Mucosa of rectum (tissue), 2 donors: ENCODE measurements at regions not wholly inside any gene's neighbourhood (a gene's known extent, or its start where the extent isn't known, plus 50 kb on each side); places are given as distances from the start of the nearest gene placed in this dataset.

Experiments
- H3K27ac ChIP-seq, 2 donors: one replicate each; pipeline ENCODE4 v1.7.0; 2013; ENCODE audit warnings: inconsistent platforms in 2 of 2, low read depth in 2 of 2, low read length in 2 of 2
- H3K27me3 ChIP-seq, 2 donors: one replicate each; pipeline ENCODE4 v1.7.0; 2013; ENCODE audit warnings: low read length in 2 of 2; ENCODE audit not compliant: control insufficient read depth in 2 of 2, insufficient read depth in 2 of 2
- H3K36me3 ChIP-seq, 2 donors: one replicate each; pipeline ENCODE4 v1.7.0; 2013; ENCODE audit warnings: low read length in 2 of 2; ENCODE audit not compliant: control insufficient read depth in 2 of 2, insufficient read depth in 2 of 2
- H3K4me1 ChIP-seq, 2 donors: one replicate each; pipeline ENCODE4 v1.7.0; 2013; ENCODE audit warnings: low read length in 2 of 2, mild to moderate bottlenecking in 1 of 2; ENCODE audit not compliant: control insufficient read depth in 2 of 2, insufficient read depth in 2 of 2
- H3K4me3 ChIP-seq, 2 donors: one replicate each; pipeline ENCODE4 v1.7.0; 2013; ENCODE audit warnings: low read length in 2 of 2
- H3K9ac ChIP-seq, 2 donors: one replicate each; pipeline ENCODE4 v1.7.0; 2013; ENCODE audit warnings: low read length in 2 of 2, low read depth in 1 of 2, mild to moderate bottlenecking in 1 of 2
- H3K9me3 ChIP-seq, 2 donors: one replicate each; pipeline ENCODE4 v1.7.0; 2013; ENCODE audit warnings: low read length in 2 of 2; ENCODE audit not compliant: control insufficient read depth in 2 of 2
- donor health status: healthy.
- donor health status: Normal muscosa, but diverticular disease.

- no peak overlapping the region for H3K4me3 ChIP-seq
- no peak overlapping the region for H3K27ac ChIP-seq
- H3K9ac ChIP-seq: no peak overlapping the region
- H3K27me3 ChIP-seq: no peaks in the 10 kb centered on the region
- no peaks in the 10 kb centered on the region for H3K36me3 ChIP-seq
- peaks cover 4 to 15% of the 10 kb centered on the region in 2 donors for H3K4me1 ChIP-seq
- no peaks in the 10 kb centered on the region for H3K9me3 ChIP-seq
Observed at GRCh38 chr1:232290570-232290969, 339.4 kb downstream of the SIPA1L2 start.

- Histone ChIP-seq H3K27me3 (no peaks in the 10 kb centered on the region), H3K27ac (no peak overlapping the region), H3K4me1 (peaks cover 4 to 15% of the 10 kb centered on the region in 2 donors)
Observed at GRCh38 chr1:232287676-232288569, 342.0 kb downstream of the SIPA1L2 start.

GRCh38 chr1:232285138-232285537, 344.8 kb downstream of the SIPA1L2 start:
- no peak overlapping the region for H3K4me3 ChIP-seq
- H3K4me1 ChIP-seq: peaks cover 0 to 3% of the 10 kb centered on the region in 2 donors
- H3K27ac ChIP-seq: no peak overlapping the region
- no peaks in the 10 kb centered on the region for H3K9me3 ChIP-seq
- H3K36me3 ChIP-seq: no peaks in the 10 kb centered on the region
- no peaks in the 10 kb centered on the region for H3K27me3 ChIP-seq
- H3K9ac ChIP-seq: no peak overlapping the region

More at GRCh38 chr1:232287676-232288569, 342.0 kb downstream of the SIPA1L2 start:
- Histone ChIP-seq H3K4me3 (no peak overlapping the region), H3K36me3 (no peaks in the 10 kb centered on the region), H3K9ac (no peak overlapping the region), H3K9me3 (no peaks in the 10 kb centered on the region)

GRCh38 chr1:232283864-232284263, 346.1 kb downstream of the SIPA1L2 start:
- Histone ChIP-seq H3K27ac (no peak overlapping the region), H3K9me3 (no peaks in the 10 kb centered on the region), H3K9ac (no peak overlapping the region), H3K27me3 (no peaks in the 10 kb centered on the region), H3K4me3 (no peak overlapping the region), H3K4me1 (peaks cover 0 to 3% of the 10 kb centered on the region in 2 donors), H3K36me3 (no peaks in the 10 kb centered on the region)

GRCh38 chr1:232282498-232282897, 347.4 kb downstream of the SIPA1L2 start:
- Histone ChIP-seq H3K36me3 (no peaks in the 10 kb centered on the region), H3K9me3 (no peaks in the 10 kb centered on the region), H3K4me3 (no peak overlapping the region), H3K27ac (no peak overlapping the region), H3K27me3 (no peaks in the 10 kb centered on the region), H3K4me1 (no peaks in the 10 kb centered on the region), H3K9ac (no peak overlapping the region)

- Histone ChIP-seq H3K9ac (no peak overlapping the region), H3K36me3 (no peaks in the 10 kb centered on the region), H3K4me3 (no peak overlapping the region), H3K4me1 (peaks cover 0 to 3% of the 10 kb centered on the region in 2 donors), H3K27ac (no peak overlapping the region), H3K27me3 (no peaks in the 10 kb centered on the region), H3K9me3 (no peaks in the 10 kb centered on the region)
Observed at GRCh38 chr1:232280910-232281309, 349.0 kb downstream of the SIPA1L2 start.

- H3K4me1 ChIP-seq: peaks cover 0 to 7% of the 10 kb centered on the region in 2 donors
- no peaks in the 10 kb centered on the region for H3K36me3 ChIP-seq
Observed at GRCh38 chr1:232279909-232280400, 350.0 kb downstream of the SIPA1L2 start.

GRCh38 chr1:232278925-232279324, 351.0 kb downstream of the SIPA1L2 start:
- H3K4me1 ChIP-seq: peaks cover 0 to 11% of the 10 kb centered on the region in 2 donors
- no peaks in the 10 kb centered on the region for H3K9me3 ChIP-seq
- no peaks in the 10 kb centered on the region for H3K36me3 ChIP-seq
- no peaks in the 10 kb centered on the region for H3K27me3 ChIP-seq
- H3K27ac ChIP-seq: no peak overlapping the region
- no peak overlapping the region for H3K4me3 ChIP-seq
- H3K9ac ChIP-seq: no peak overlapping the region

More at GRCh38 chr1:232279909-232280400, 350.0 kb downstream of the SIPA1L2 start:
- H3K9me3 ChIP-seq: no peaks in the 10 kb centered on the region
- H3K27me3 ChIP-seq: no peaks in the 10 kb centered on the region
- H3K27ac ChIP-seq: no peak overlapping the region
- no peak overlapping the region for H3K4me3 ChIP-seq
- no peak overlapping the region for H3K9ac ChIP-seq

- peaks cover 4 to 11% of the 10 kb centered on the region in 2 donors for H3K4me1 ChIP-seq
- no peaks in the 10 kb centered on the region for H3K36me3 ChIP-seq
- no peak overlapping the region for H3K4me3 ChIP-seq
- no peak overlapping the region for H3K27ac ChIP-seq
- H3K9me3 ChIP-seq: no peaks in the 10 kb centered on the region
- H3K27me3 ChIP-seq: no peaks in the 10 kb centered on the region
- no peak overlapping the region for H3K9ac ChIP-seq
Observed at GRCh38 chr1:232276651-232277050, 353.3 kb downstream of the SIPA1L2 start.

GRCh38 chr1:232274999-232275710, 354.8 kb downstream of the SIPA1L2 start:
- Histone ChIP-seq H3K9ac (peak overlapping the region in 1 of 2 donors; percentile 36), H3K27me3 (no peaks in the 10 kb centered on the region), H3K4me1 (peaks cover 4 to 11% of the 10 kb centered on the region in 2 donors), H3K27ac (peak overlapping the region in 1 of 2 donors; percentile 23), H3K36me3 (no peaks in the 10 kb centered on the region), H3K4me3 (no peak overlapping the region), H3K9me3 (no peaks in the 10 kb centered on the region)
